Heart left ventricle (tissue), 16 donors: ENCODE measurements at regions not wholly inside any gene's neighbourhood (a gene's known extent, or its start where the extent isn't known, plus 50 kb on each side); places are given as distances from the start of the nearest gene placed in this dataset.
A peak's percentile ranks its signal among the peaks of the same experiment; 100 is the strongest.

Experiments
- ATAC-seq, 4 donors: fragments of 200-7000 bp; cut with Tn5 transposase; one replicate each; pipeline ENCODE4 v1.9.1; 2020 to 2022; ENCODE audit warnings: moderate library complexity in 4 of 4, mild to moderate bottlenecking in 3 of 4, moderate number of reproducible peaks in 1 of 4
- DNase-seq, 5 donors: peaks; one replicate each; pipeline ENCODE4 v3.0.0-alpha.2; 2020
- H3K27ac ChIP-seq, 12 donors: fragments of 200-600 bp; sonication (generic) in 4 of 12; one replicate each; pipeline versions ENCODE4 v1.5.0 to v1.8.0; 2016 to 2022; ENCODE audit warnings: mild to moderate bottlenecking in 2 of 12
- H3K27me3 ChIP-seq, 9 donors: fragments of 200-600 bp; sonication (generic) in 2 of 9; one replicate each; pipeline versions ENCODE4 v1.5.1 to v1.8.0; 2016 to 2022; ENCODE audit warnings: mild to moderate bottlenecking in 3 of 9
- H3K36me3 ChIP-seq, 9 donors: fragments of 200-600 bp; sonication (generic) in 2 of 9; one replicate each; pipeline versions ENCODE4 v1.5.0 to v1.8.0; 2018 to 2022; ENCODE audit warnings: mild to moderate bottlenecking in 2 of 9
- H3K4me1 ChIP-seq, 12 donors: fragments of 200-600 bp; sonication (generic) in 4 of 12; one replicate each; pipeline versions ENCODE4 v1.5.0 to v1.8.0; 2016 to 2022; ENCODE audit warnings: mild to moderate bottlenecking in 3 of 12
- H3K4me3 ChIP-seq, 12 donors: fragments of 200-600 bp; sonication (generic) in 4 of 12; one replicate each; pipeline versions ENCODE4 v1.5.0 to v1.8.0; 2017 to 2022; ENCODE audit warnings: mild to moderate bottlenecking in 9 of 12, moderate library complexity in 4 of 12
- H3K9me3 ChIP-seq, 12 donors: fragments of 200-600 bp; sonication (generic) in 4 of 12; one replicate each; pipeline versions ENCODE4 v1.5.0 to v1.8.0; 2016 to 2022; ENCODE audit warnings: mild to moderate bottlenecking in 1 of 12
- POLR2A ChIP-seq, 2 donors: fragments of 450-650 bp; IDR thresholded peaks; one replicate each; pipeline ENCODE4 v1.6.1; 2017; ENCODE audit warnings: antibody characterized with exemption in 2 of 2, mild to moderate bottlenecking in 2 of 2, moderate library complexity in 2 of 2
- WGBS, 4 donors: extraction: QIAGEN DNeasy Blood & Tissue Kit in 2 of 4; methylation state at CpG; one replicate each; pipeline versions ENCODE4 v1.1.5 to v1.1.7; 2013 to 2018; 5-methylcytosine and 5-hydroxymethylcytosine counted together
- intact Hi-C, 10 donors: fragments of 100-400 bp; cut with DNase I; formaldehyde crosslinking; loops; one replicate each; pipeline versions ENCODE4 v1.11.1 to v1.14.2; 2022
- TF ChIP-seq, protein P1 (sequence below), 12 donors: fragments of 200-600 bp; sonication (generic) in 4 of 12; IDR thresholded peaks; one replicate each; pipeline versions ENCODE4 v1.5.0 to v1.8.0; 2018 to 2022; ENCODE audit warnings: antibody characterized with exemption in 12 of 12, mild to moderate bottlenecking in 5 of 12
- donor health status: ischemic (EF 13 %, LVEDD 7.1; RV severe dilation, severe dysfunction).
- donor health status: healthy with polysubstance abuse.
- donor health status: DM: no; HTN: yes; CAD: no.
- donor health status: DM: no; HTN: no; CAD: no.
- donor health status: ischemic (EF 25% LVEDD 6.9; RV normal size, moderate dysfunction).
- donor health status: ischemic (EF 25% LVEDD 5.7; RV mildly dilated, moderate dysfunction).
- donor health status: healthy.
- donor health status: DM: yes; HTN: yes; CAD: no.
- donor health status: ischemic (EF 35%, LVEDD 5.7; RV mildly dilated, moderate dysfunction).
- donor health status: nonischemic (EF 11% LVEDD 7.7; RV severe dilation, severe dysfunction).
- donor health status: DM: yes; HTN: yes; CAD: no.
- donor health status: PGD.
- donor health status: ischemic (EF 29% LVEDD 5.4; RV normal size, mild dysfunction).
- donor health status: nonischemic (EF 23%, LVEDD 6.1; RV moderate dilation, normal function).

DNA sequence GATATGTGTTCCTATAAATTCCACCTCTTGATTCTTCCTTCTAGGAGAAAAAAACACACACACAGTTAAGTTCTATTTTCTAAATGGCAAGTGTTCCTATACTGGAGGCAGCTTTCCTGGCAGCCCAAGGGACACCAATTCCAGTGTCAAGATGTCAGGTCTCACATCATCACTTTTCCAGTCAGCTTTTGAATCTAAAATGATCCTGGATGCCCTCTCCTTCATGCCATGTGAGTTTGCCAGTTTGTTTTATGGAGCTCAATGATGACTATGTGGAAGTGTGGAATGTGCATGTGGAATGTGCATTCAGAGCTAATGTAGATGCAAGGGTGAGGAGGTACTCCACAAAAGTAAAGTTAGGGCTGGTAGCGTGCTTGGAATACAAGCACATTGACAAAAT, 269.3 kb upstream of the NMUR2 start:
- Histone ChIP-seq H3K4me3 (no peak overlapping the region), H3K27ac (no peak overlapping the region), H3K36me3 (no peaks in the 10 kb centered on the region), H3K4me1 (no peaks in the 10 kb centered on the region), H3K9me3 (no peaks in the 10 kb centered on the region), H3K27me3 (no peaks in the 10 kb centered on the region)
- TF ChIP-seq, protein P1, sequence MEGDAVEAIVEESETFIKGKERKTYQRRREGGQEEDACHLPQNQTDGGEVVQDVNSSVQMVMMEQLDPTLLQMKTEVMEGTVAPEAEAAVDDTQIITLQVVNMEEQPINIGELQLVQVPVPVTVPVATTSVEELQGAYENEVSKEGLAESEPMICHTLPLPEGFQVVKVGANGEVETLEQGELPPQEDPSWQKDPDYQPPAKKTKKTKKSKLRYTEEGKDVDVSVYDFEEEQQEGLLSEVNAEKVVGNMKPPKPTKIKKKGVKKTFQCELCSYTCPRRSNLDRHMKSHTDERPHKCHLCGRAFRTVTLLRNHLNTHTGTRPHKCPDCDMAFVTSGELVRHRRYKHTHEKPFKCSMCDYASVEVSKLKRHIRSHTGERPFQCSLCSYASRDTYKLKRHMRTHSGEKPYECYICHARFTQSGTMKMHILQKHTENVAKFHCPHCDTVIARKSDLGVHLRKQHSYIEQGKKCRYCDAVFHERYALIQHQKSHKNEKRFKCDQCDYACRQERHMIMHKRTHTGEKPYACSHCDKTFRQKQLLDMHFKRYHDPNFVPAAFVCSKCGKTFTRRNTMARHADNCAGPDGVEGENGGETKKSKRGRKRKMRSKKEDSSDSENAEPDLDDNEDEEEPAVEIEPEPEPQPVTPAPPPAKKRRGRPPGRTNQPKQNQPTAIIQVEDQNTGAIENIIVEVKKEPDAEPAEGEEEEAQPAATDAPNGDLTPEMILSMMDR (IDR thresholded peaks at IDR 0.05), result no peak
- TF ChIP-seq POLR2A (IDR thresholded peaks at IDR 0.05), result no peak
- intact Hi-C loops, result no loop called here
- ATAC-seq, result peak in 2 of 4 donors; percentile 18 to 53
- WGBS, 4 donors, result 88 to 96% (median 89%) methylated on average over 1 of the region's 1 CpG
- DNase-seq, result no peak

DNA sequence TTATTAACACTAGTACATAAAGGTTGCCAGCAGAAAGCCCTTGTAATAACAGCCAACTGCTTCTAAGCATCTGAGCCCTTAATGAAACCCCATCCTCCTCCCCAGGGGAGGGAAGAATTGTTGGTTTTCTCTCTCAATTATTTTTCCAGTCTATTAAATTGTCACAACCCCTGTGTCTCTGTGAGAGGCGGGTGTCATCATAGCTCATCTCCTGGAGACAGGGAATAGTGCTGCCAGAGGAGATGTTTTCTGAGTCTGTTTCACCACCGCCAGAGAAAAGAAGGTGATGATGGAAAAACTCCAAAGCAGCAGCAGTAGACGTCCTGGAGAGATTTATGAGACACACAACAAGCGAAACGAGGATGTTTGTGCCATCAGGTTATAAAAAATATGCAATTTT, 271.1 kb upstream of the NMUR2 start:
- Histone ChIP-seq H3K4me1 (no peaks in the 10 kb centered on the region), H3K27ac (no peak overlapping the region), H3K27me3 (no peaks in the 10 kb centered on the region), H3K4me3 (no peak overlapping the region), H3K9me3 (no peaks in the 10 kb centered on the region), H3K36me3 (no peaks in the 10 kb centered on the region)
- ATAC-seq (no peak), DNase-seq (no peak)
- intact Hi-C loops, result no loop called here
- 45 to 52% (median 49%) methylated on average over 5 of the region's 5 CpGs for WGBS, 4 donors
- TF ChIP-seq, protein P1 (IDR thresholded peaks at IDR 0.05), result no peak
- TF ChIP-seq POLR2A (IDR thresholded peaks at IDR 0.05), result no peak

DNA sequence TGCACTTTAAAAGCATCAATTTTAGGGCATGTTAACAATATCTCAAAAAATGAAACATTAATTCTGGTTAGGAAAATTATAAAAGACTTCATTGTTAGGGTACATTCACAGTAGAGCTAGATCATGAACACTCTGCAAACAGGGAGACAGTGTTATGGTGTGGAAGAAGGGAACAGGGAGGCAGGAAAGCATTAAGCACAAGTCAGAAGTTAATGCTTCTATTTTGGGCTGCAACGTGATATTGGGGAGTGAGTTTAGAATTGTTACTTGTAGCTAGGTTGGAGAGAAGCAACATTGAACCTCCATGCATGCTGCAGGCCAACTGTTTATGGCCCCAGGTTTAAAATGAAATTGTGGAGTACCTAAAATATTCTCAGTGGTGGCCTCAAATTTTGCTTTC, 278.1 kb upstream of the NMUR2 start:
- intact Hi-C loops, result no loop called here
- 32 to 53% (median 42%) methylated on average over 1 of the region's 1 CpG for WGBS, 4 donors
- TF ChIP-seq POLR2A (IDR thresholded peaks at IDR 0.05), result no peak
- TF ChIP-seq, protein P1 (IDR thresholded peaks at IDR 0.05), result no peak

DNA sequence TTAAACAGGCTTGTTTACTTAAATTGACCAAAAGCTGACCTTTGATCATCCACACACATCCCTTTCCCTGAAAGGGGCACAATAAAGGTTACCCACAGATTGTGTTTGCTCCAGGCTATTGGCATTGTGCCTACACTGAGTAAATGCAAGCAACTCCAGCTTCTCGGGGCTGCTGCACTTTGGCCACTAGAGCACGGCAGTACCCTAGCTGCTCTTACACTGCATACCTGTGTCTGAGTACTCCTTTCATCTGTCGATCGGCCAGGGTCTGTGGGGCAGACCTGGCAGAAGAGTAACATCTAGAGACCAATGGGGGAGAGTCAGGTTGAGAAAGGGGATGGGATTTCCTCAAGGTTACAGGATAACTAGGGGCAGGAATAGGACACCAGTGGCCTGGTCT, 281.9 kb upstream of the NMUR2 start:
- 87 to 98% (median 89%) methylated on average over 4 of the region's 4 CpGs for WGBS, 4 donors
- Histone ChIP-seq H3K4me3 (no peak overlapping the region), H3K27me3 (no peaks in the 10 kb centered on the region), H3K36me3 (no peaks in the 10 kb centered on the region), H3K9me3 (peaks cover 0 to 5% (median 0%) of the 10 kb centered on the region in 12 donors), H3K27ac (no peak overlapping the region), H3K4me1 (peaks cover 0 to 10% (median 0%) of the 10 kb centered on the region in 12 donors)
- ATAC-seq, result no peak
- DNase-seq, result no peak
- intact Hi-C loops, result no loop called here
- TF ChIP-seq, protein P1 (IDR thresholded peaks at IDR 0.05), result no peak
- no peak for TF ChIP-seq POLR2A (IDR thresholded peaks at IDR 0.05)

More for the DNA sequence above, 278.1 kb upstream of the NMUR2 start:
- Histone ChIP-seq H3K9me3 (peaks cover 0 to 5% (median 0%) of the 10 kb centered on the region in 12 donors), H3K27me3 (no peaks in the 10 kb centered on the region), H3K36me3 (no peaks in the 10 kb centered on the region), H3K4me1 (peaks cover 0 to 4% (median 0%) of the 10 kb centered on the region in 12 donors), H3K27ac (no peak overlapping the region), H3K4me3 (no peak overlapping the region)
- peak in 2 of 4 donors; percentile 34 to 55 for ATAC-seq
- no peak for DNase-seq
